Sigmoid colon (tissue), 6 donors: ENCODE measurements at regions not wholly inside any gene's neighbourhood (a gene's known extent, or its start where the extent isn't known, plus 50 kb on each side); places are given as distances from the start of the nearest gene placed in this dataset.

Source experiments
- DNase-seq: peaks from one replicate; pipeline ENCODE4 v3.0.0-alpha.2; 2019
- H3K27ac ChIP-seq, 4 donors: fragments of 200-600 bp; sonication (generic); one replicate each; pipeline ENCODE4 v1.5.1; 2016 to 2019; ENCODE audit warnings: mild to moderate bottlenecking in 1 of 4
- H3K27me3 ChIP-seq, 3 donors: fragments of 200-600 bp; sonication (generic); one replicate each; pipeline ENCODE4 v1.5.1; 2019; ENCODE audit warnings: mild to moderate bottlenecking in 1 of 3
- H3K36me3 ChIP-seq, 4 donors: fragments of 200-600 bp; sonication (generic); one replicate each; pipeline ENCODE4 v1.5.1; 2016 to 2019
- H3K4me1 ChIP-seq, 4 donors: fragments of 200-600 bp; sonication (generic); one replicate each; pipeline ENCODE4 v1.5.1; 2017 to 2019
- H3K4me3 ChIP-seq, 4 donors: fragments of 200-600 bp; sonication (generic); one replicate each; pipeline ENCODE4 v1.5.1; 2017 to 2019; ENCODE audit warnings: mild to moderate bottlenecking in 2 of 4, moderate library complexity in 1 of 4
- H3K9me3 ChIP-seq, 4 donors: fragments of 200-600 bp in 3 of 4; sonication (generic) in 3 of 4; one replicate each; pipeline versions ENCODE4 v1.5.1 to v1.6.1; 2013 to 2019
- CTCF ChIP-seq, 4 experiments: fragments of 450-650 bp in 3 of 4; fragments of 200-600 bp in 1 of 4; IDR thresholded peaks; one replicate each; pipeline ENCODE4 v1.5.1; 2016 to 2019; ENCODE audit warnings: antibody characterized with exemption in 4 of 4, mild to moderate bottlenecking in 3 of 4, moderate library complexity in 2 of 4
- EP300 ChIP-seq, 4 donors: sonication (generic); formaldehyde crosslinking; IDR thresholded peaks; one replicate each; pipeline ENCODE4 v1.6.1; 2017; ENCODE audit warnings: antibody characterized with exemption in 4 of 4
- POLR2A ChIP-seq, 2 donors: fragments of 450-650 bp; IDR thresholded peaks; one replicate each; pipeline ENCODE4 v1.6.1; 2016; ENCODE audit warnings: antibody characterized with exemption in 2 of 2, mild to moderate bottlenecking in 2 of 2, moderate library complexity in 2 of 2
- POLR2AphosphoS5 ChIP-seq, 4 donors: sonication (generic); formaldehyde crosslinking; IDR thresholded peaks; one replicate each; pipeline ENCODE4 v1.6.1; 2017; ENCODE audit warnings: antibody characterized with exemption in 4 of 4
- WGBS, 2 donors: extraction: QIAGEN DNeasy Blood & Tissue Kit; methylation state at CpG; one replicate each; pipeline ENCODE4 v1.1.7; 2013; 5-methylcytosine and 5-hydroxymethylcytosine counted together
- intact Hi-C: fragments of 100-400 bp; cut with DNase I; formaldehyde crosslinking; loops from one replicate; pipeline ENCODE4 v1.15.1; 2023
- donor health status: healthy with polysubstance abuse.
- donor health status: healthy.

- 90 to 91% methylated on average over 15 of the region's 15 CpGs for WGBS, 2 donors
- no peak for TF ChIP-seq EP300 (IDR thresholded peaks at IDR 0.05)
- no peak for TF ChIP-seq CTCF (IDR thresholded peaks at IDR 0.05)
- no peak for TF ChIP-seq POLR2AphosphoS5 (IDR thresholded peaks at IDR 0.05)
- TF ChIP-seq POLR2A (IDR thresholded peaks at IDR 0.05) = no peak
- intact Hi-C loops = no loop called here
Observed at GRCh38 chr18:8942909-8943545, 159.5 kb upstream of the NDUFV2 start.

GRCh38 chr18:8943900-8944870 lies 158.3 kb upstream of the NDUFV2 start:
- no peaks in the 10 kb centered on the region for H3K27me3 ChIP-seq
- no peaks in the 10 kb centered on the region for H3K9me3 ChIP-seq
- DNase-seq = no peak
- H3K36me3 ChIP-seq = no peaks in the 10 kb centered on the region
- TF ChIP-seq EP300 (IDR thresholded peaks at IDR 0.05) = no peak
- TF ChIP-seq POLR2A (IDR thresholded peaks at IDR 0.05) = no peak
- no peak for TF ChIP-seq CTCF (IDR thresholded peaks at IDR 0.05)
- TF ChIP-seq POLR2AphosphoS5 (IDR thresholded peaks at IDR 0.05) = no peak
- H3K4me1 ChIP-seq = peaks cover 0 to 28% (median 21%) of the 10 kb centered on the region in 4 donors
- 86 to 89% methylated on average over 11 of the region's 11 CpGs for WGBS, 2 donors
- H3K27ac ChIP-seq = peak overlapping the region in 3 of 4 donors; percentile 46 to 92 (median 91)
- intact Hi-C loops = no loop called here
- no peak overlapping the region for H3K4me3 ChIP-seq

More at GRCh38 chr18:8942909-8943545, 159.5 kb upstream of the NDUFV2 start:
- no peak overlapping the region for H3K27ac ChIP-seq
- H3K4me3 ChIP-seq = no peak overlapping the region
- H3K36me3 ChIP-seq = no peaks in the 10 kb centered on the region
- no peaks in the 10 kb centered on the region for H3K9me3 ChIP-seq
- H3K27me3 ChIP-seq = no peaks in the 10 kb centered on the region
- H3K4me1 ChIP-seq = peaks cover 0 to 17% (median 11%) of the 10 kb centered on the region in 4 donors
- DNase-seq = no peak

GRCh38 chr18:8944871-8945245 lies 157.6 kb upstream of the NDUFV2 start:
- intact Hi-C loops = no loop called here
- no peak for TF ChIP-seq EP300 (IDR thresholded peaks at IDR 0.05)
- TF ChIP-seq CTCF (IDR thresholded peaks at IDR 0.05) = no peak
- no peak for TF ChIP-seq POLR2AphosphoS5 (IDR thresholded peaks at IDR 0.05)
- no peak for TF ChIP-seq POLR2A (IDR thresholded peaks at IDR 0.05)

GRCh38 chr18:8945514-8945913 lies 157.0 kb upstream of the NDUFV2 start:
- no peak for DNase-seq
- Histone ChIP-seq H3K36me3 (no peaks in the 10 kb centered on the region), H3K4me3 (no peak overlapping the region), H3K27ac (peak overlapping the region in 3 of 4 donors; percentile 25 to 92 (median 91)), H3K27me3 (no peaks in the 10 kb centered on the region), H3K9me3 (no peaks in the 10 kb centered on the region), H3K4me1 (peaks cover 0 to 36% (median 25%) of the 10 kb centered on the region in 4 donors)
- intact Hi-C loops = no loop called here
- WGBS, 2 donors = 33 to 43% methylated on average over 2 of the region's 2 CpGs
- TF ChIP-seq CTCF (IDR thresholded peaks at IDR 0.05) (no peak), POLR2A (IDR thresholded peaks at IDR 0.05) (no peak), EP300 (IDR thresholded peaks at IDR 0.05) (no peak), POLR2AphosphoS5 (IDR thresholded peaks at IDR 0.05) (no peak)

More at GRCh38 chr18:8944871-8945245, 157.6 kb upstream of the NDUFV2 start:
- Histone ChIP-seq H3K9me3 (no peaks in the 10 kb centered on the region), H3K4me3 (no peak overlapping the region), H3K4me1 (peaks cover 0 to 35% (median 25%) of the 10 kb centered on the region in 4 donors), H3K27me3 (no peaks in the 10 kb centered on the region), H3K36me3 (no peaks in the 10 kb centered on the region), H3K27ac (peak overlapping the region in 3 of 4 donors; percentile 46 to 92 (median 91))
- 56 to 86% methylated on average over 7 of the region's 7 CpGs for WGBS, 2 donors
- DNase-seq = no peak
